HCT116 (cell line): ENCODE measurements at regions not wholly inside any gene's neighbourhood (a gene's known extent, or its start where the extent isn't known, plus 50 kb on each side); places are given as distances from the start of the nearest gene placed in this dataset.

ENCODE experiments used
- ATAC-seq: fragments of 200-7000 bp; cut with Tn5 transposase; 2 replicates; pipeline ENCODE4 v1.9.1; 2020; ENCODE audit warnings: mild to moderate bottlenecking, moderate library complexity
- BruUV-seq: library from RNA; stranded (reverse); fragments of 400-500 nt; replicated peaks from 2 replicates; lab custom pipeline; 2021; lab: Mats Ljungman, UMichigan
- CTCF ChIA-PET: fragments of 300-600 bp; sonication (Branson Sonifier 250); formaldehyde crosslinking; loops from one replicate; lab custom pipeline; 2021; ENCODE audit warnings: antibody characterized with exemption; lab: Charles Lee
- POLR2A ChIA-PET: fragments of 300-600, 350-600 bp; sonication (Branson Sonifier 250); formaldehyde crosslinking; loops from one replicate; lab custom pipeline; 2021; ENCODE audit warnings: antibody characterized with exemption; lab: Charles Lee
- RAD21 ChIA-PET, 2 experiments: fragments of 300-600 bp; sonication (Branson Sonifier 250); formaldehyde crosslinking; loops; one replicate each; lab custom pipeline; 2023; ENCODE audit warnings: low total read pairs in 2 of 2; ENCODE audit not compliant: uncharacterized antibody in 2 of 2, unreplicated experiment in 2 of 2, low non-redundant PET in 1 of 2; lab: Charles Lee
- DNase-seq: peaks from one replicate; pipeline ENCODE4 v3.0.0-alpha.2; 2010; ENCODE audit warnings: low read depth, low spot score
- H2AFZ ChIP-seq: fragments of 200-600 bp; shearing (Covaris generic), sonication (generic); 2 replicates; pipeline ENCODE4 v1.6.1; 2017; ENCODE audit warnings: low read depth, mixed run types, mixed read lengths, antibody characterized with exemption, low read length; ENCODE audit not compliant: poor library complexity, severe bottlenecking
- H3K27ac ChIP-seq: 2 replicates; pipeline ENCODE4 v1.5.1; 2012; ENCODE audit warnings: low read depth, low read length
- H3K27me3 ChIP-seq: fragments of 200-600 bp; sonication (generic); 2 replicates; pipeline ENCODE4 v1.6.1; 2016; ENCODE audit warnings: mixed run types, low read length, mixed read lengths; ENCODE audit not compliant: insufficient read depth
- H3K36me3 ChIP-seq, 2 experiments: fragments of 200-500 bp in 1 of 2; fragments of 200-600 bp in 1 of 2; sonication (Bioruptor generic) in 1 of 2; sonication (generic) in 1 of 2; 2 replicates each; pipeline versions ENCODE4 v1.5.1 to v1.6.1; 2014 to 2016; ENCODE audit warnings: low read length in 2 of 2, inconsistent platforms in 1 of 2, mixed read lengths in 1 of 2, mixed run types in 1 of 2; ENCODE audit not compliant: insufficient read depth in 2 of 2, control insufficient read depth in 1 of 2
- H3K4me1 ChIP-seq, 2 experiments: fragments of 200-600 bp in 1 of 2; sonication (generic) in 1 of 2; 2 replicates each; pipeline versions ENCODE4 v1.5.1 to v1.6.1; 2012 to 2017; ENCODE audit warnings: low read length in 2 of 2, inconsistent platforms in 1 of 2, mild to moderate bottlenecking in 1 of 2, mixed read lengths in 1 of 2, mixed run types in 1 of 2, moderate library complexity in 1 of 2; ENCODE audit not compliant: insufficient read depth in 2 of 2, control insufficient read depth in 1 of 2
- H3K4me2 ChIP-seq: fragments of 200-600 bp; sonication (generic); 2 replicates; pipeline ENCODE4 v1.6.1; 2017; ENCODE audit warnings: mixed run types, low read length, mixed read lengths
- H3K4me3 ChIP-seq, 2 experiments: fragments of 200-600 bp in 1 of 2; sonication (generic) in 1 of 2; replicated peaks in 1 of 2; 2 replicates each; pipeline ENCODE4 v1.5.1; 2011 to 2016; ENCODE audit warnings: low read length in 2 of 2, control low read depth in 1 of 2, low read depth in 1 of 2, mild to moderate bottlenecking in 1 of 2, mixed read lengths in 1 of 2, mixed run types in 1 of 2
- H3K79me2 ChIP-seq: fragments of 200-600 bp; sonication (generic); 2 replicates; pipeline ENCODE4 v1.6.1; 2017; ENCODE audit warnings: mild to moderate bottlenecking, mixed run types, low read length, moderate library complexity, mixed read lengths; ENCODE audit not compliant: insufficient read depth
- H3K9ac ChIP-seq: fragments of 200-600 bp; sonication (generic); 2 replicates; pipeline ENCODE4 v1.6.1; 2016; ENCODE audit warnings: low read length, mixed read lengths
- H3K9me2 ChIP-seq: fragments of 200-600 bp; sonication (generic), shearing (Covaris generic); 2 replicates; pipeline ENCODE4 v1.6.1; 2017; ENCODE audit warnings: mixed run types, mild to moderate bottlenecking, moderate library complexity; ENCODE audit not compliant: insufficient read depth
- H3K9me3 ChIP-seq, 2 experiments: fragments of 200-500 bp in 1 of 2; fragments of 200-600 bp in 1 of 2; sonication (Bioruptor generic) in 1 of 2; sonication (generic) in 1 of 2; 2 replicates each; pipeline ENCODE4 v1.6.1; 2014 to 2017; ENCODE audit warnings: low read length in 2 of 2, mixed read lengths in 2 of 2, inconsistent platforms in 1 of 2, low read depth in 1 of 2, mild to moderate bottlenecking in 1 of 2, mixed run types in 1 of 2, moderate library complexity in 1 of 2; ENCODE audit not compliant: control insufficient read depth in 1 of 2, insufficient read depth in 1 of 2
- H4K20me1 ChIP-seq: fragments of 200-600 bp; sonication (generic), shearing (Covaris generic); 2 replicates; pipeline ENCODE4 v1.6.1; 2017; ENCODE audit warnings: mixed run types, mild to moderate bottlenecking, moderate library complexity; ENCODE audit not compliant: insufficient read depth
- CBX3 ChIP-seq: IDR thresholded peaks from 2 replicates; pipeline ENCODE4 v1.6.1; 2012; ENCODE audit warnings: low read depth
- CEBPB ChIP-seq: IDR thresholded peaks from 2 replicates; pipeline ENCODE4 v1.6.1; 2012; ENCODE audit warnings: low read depth
- CTCF ChIP-seq, 3 experiments: fragments of 200-600 bp in 1 of 3; sonication (generic) in 1 of 3; IDR thresholded peaks in 2 of 3; conservative IDR thresholded peaks in 1 of 3; 2 replicates each; pipeline ENCODE4 v1.5.1; 2012 to 2017; ENCODE audit warnings: low read depth in 2 of 3, low read length in 2 of 3, antibody characterized with exemption in 1 of 3, borderline replicate concordance in 1 of 3, control low read depth in 1 of 3, mild to moderate bottlenecking in 1 of 3, mixed read lengths in 1 of 3, mixed run types in 1 of 3, moderate library complexity in 1 of 3; ENCODE audit not compliant: insufficient read depth in 1 of 3
- EGR1 ChIP-seq: IDR thresholded peaks from 2 replicates; pipeline ENCODE4 v1.6.1; 2012; ENCODE audit warnings: low read depth
- ELF1 ChIP-seq: IDR thresholded peaks from 2 replicates; pipeline ENCODE4 v1.6.1; 2012; ENCODE audit warnings: low read depth, borderline replicate concordance
- EZH2 ChIP-seq: fragments of 200-600 bp; sonication (generic); IDR thresholded peaks from 2 replicates; pipeline ENCODE4 v1.6.1; 2017; ENCODE audit warnings: antibody characterized with exemption, mixed run types
- EZH2phosphoT487 ChIP-seq: fragments of 200-600 bp; IDR thresholded peaks from 2 replicates; pipeline ENCODE4 v1.6.1; 2018; ENCODE audit warnings: antibody characterized with exemption, borderline replicate concordance
- POLR2A ChIP-seq: IDR thresholded peaks from 2 replicates; pipeline ENCODE4 v1.7.0; 2011; ENCODE audit warnings: borderline replicate concordance; ENCODE audit not compliant: insufficient read depth, insufficient read length; ENCODE audit errors: extremely low read depth
- POLR2AphosphoS5 ChIP-seq: IDR thresholded peaks from 2 replicates; pipeline ENCODE4 v1.6.1; 2011; ENCODE audit warnings: mild to moderate bottlenecking, low read depth, low read length, moderate library complexity
- RAD21 ChIP-seq: IDR thresholded peaks from 2 replicates; pipeline ENCODE4 v1.6.1; 2012; ENCODE audit warnings: low read depth, mild to moderate bottlenecking
- REST ChIP-seq: IDR thresholded peaks from 2 replicates; pipeline ENCODE4 v1.6.1; 2012; ENCODE audit warnings: low read depth
- SRF ChIP-seq: IDR thresholded peaks from 2 replicates; pipeline ENCODE4 v1.6.1; 2012; ENCODE audit warnings: low read depth
- ZBTB33 ChIP-seq: IDR thresholded peaks from 2 replicates; pipeline ENCODE4 v1.6.1; 2011; ENCODE audit warnings: mild to moderate bottlenecking, low read length, moderate library complexity; ENCODE audit not compliant: insufficient replicate concordance; ENCODE audit errors: extremely low read depth
- ZFX ChIP-seq: fragments of 450-650 bp; IDR thresholded peaks from 2 replicates; pipeline ENCODE4 v1.6.1; 2017
- ZNF274 ChIP-seq: fragments of 200-500 bp; sonication (Bioruptor generic); IDR thresholded peaks from 2 replicates; pipeline ENCODE4 v1.6.1; 2014; ENCODE audit warnings: mild to moderate bottlenecking, low read depth, low read length, inconsistent platforms
- intact Hi-C: fragments of 100-400 bp; cut with micrococcal nuclease; formaldehyde crosslinking; loops from 2 replicates; pipeline ENCODE4 v1.10.0; 2022
- TF ChIP-seq, protein P1 (sequence below): IDR thresholded peaks from 2 replicates; pipeline ENCODE4 v1.6.1; 2012
- TF ChIP-seq, protein P2 (sequence below): IDR thresholded peaks from 2 replicates; pipeline ENCODE4 v1.6.1; 2012

DNA sequence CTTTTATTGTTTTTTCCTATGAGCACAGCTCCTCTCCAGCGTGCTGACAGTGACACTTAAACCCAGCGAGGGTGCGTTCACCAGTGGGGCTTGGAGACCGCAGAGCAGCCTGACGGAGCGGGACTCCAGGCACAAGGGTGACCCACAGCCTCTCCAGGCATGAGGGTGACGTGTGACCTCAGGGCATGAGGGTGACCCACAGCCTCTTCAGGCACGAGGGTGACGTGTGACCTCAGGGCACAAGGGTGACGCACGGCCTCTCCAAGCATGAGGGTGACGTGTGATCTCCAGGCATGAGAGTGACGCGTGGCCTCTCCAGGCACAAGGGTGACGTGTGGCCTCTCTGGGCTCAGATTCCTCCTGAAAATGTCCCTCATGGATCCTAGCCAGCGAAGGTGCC is 164.3 kb upstream of the TCERG1L start:
- H3K27me3 ChIP-seq: no peaks in the 10 kb centered on the region
- DNase-seq: no peak
- no peak overlapping the region for H3K27ac ChIP-seq
- no peaks in the 10 kb centered on the region for H3K9me3 ChIP-seq
- BruUV-seq: no TSS peak
- H3K4me2 ChIP-seq: no peak overlapping the region
- intact Hi-C loops: no loop called here
- no peak overlapping the region for H3K4me3 ChIP-seq
- no peaks in the 10 kb centered on the region for H3K9me2 ChIP-seq
- no peak for ATAC-seq
- CTCF ChIA-PET: no interaction called here
- H4K20me1 ChIP-seq: no peaks in the 10 kb centered on the region
- no peak overlapping the region for H2AFZ ChIP-seq
- TF ChIP-seq CTCF (IDR thresholded peaks at IDR 0.05 in 2 of 3, conservative IDR thresholded peaks at IDR 0.05 in 1 of 3; ENCODE audit: borderline replicate concordance in 1 of 3, insufficient read depth in 1 of 3, low read depth in 2 of 3, low read length in 2 of 3) (no peak), ZFX (no peak), CBX3 (no peak), ZNF274 (no peak), RAD21 (no peak), EZH2phosphoT487 (no peak), ELF1 (no peak), CEBPB (no peak), REST (no peak), EZH2 (no peak), ZBTB33 (no peak), POLR2A (no peak), EGR1 (no peak), SRF (no peak), POLR2AphosphoS5 (no peak)
- TF ChIP-seq, protein P1, sequence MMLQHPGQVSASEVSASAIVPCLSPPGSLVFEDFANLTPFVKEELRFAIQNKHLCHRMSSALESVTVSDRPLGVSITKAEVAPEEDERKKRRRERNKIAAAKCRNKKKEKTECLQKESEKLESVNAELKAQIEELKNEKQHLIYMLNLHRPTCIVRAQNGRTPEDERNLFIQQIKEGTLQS: no peak
- TF ChIP-seq, protein P2, sequence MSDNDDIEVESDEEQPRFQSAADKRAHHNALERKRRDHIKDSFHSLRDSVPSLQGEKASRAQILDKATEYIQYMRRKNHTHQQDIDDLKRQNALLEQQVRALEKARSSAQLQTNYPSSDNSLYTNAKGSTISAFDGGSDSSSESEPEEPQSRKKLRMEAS: no peak
- RAD21 ChIA-PET: no interaction called here
- POLR2A ChIA-PET: no interaction called here
- no peak overlapping the region for H3K9ac ChIP-seq
- no peaks in the 10 kb centered on the region for H3K4me1 ChIP-seq
- H3K36me3 ChIP-seq: no peaks in the 10 kb centered on the region
- H3K79me2 ChIP-seq: no peaks in the 10 kb centered on the region
